Mesendoderm (in vitro differentiated cells): ENCODE measurements at regions not wholly inside any gene's neighbourhood (a gene's known extent, or its start where the extent isn't known, plus 50 kb on each side); places are given as distances from the start of the nearest gene placed in this dataset.
A peak's percentile ranks its signal among the peaks of the same experiment; 100 is the strongest.

Source experiments
- DNase-seq: peaks from one replicate; pipeline ENCODE4 v3.0.0; 2013
- H2AK5ac ChIP-seq: 2 replicates; pipeline ENCODE4 v1.6.1; 2013; ENCODE audit warnings: low read length, inconsistent platforms
- H2BK120ac ChIP-seq: 2 replicates; pipeline ENCODE4 v1.6.1; 2013; ENCODE audit warnings: low read depth, mild to moderate bottlenecking, low read length, moderate library complexity, mixed read lengths
- H2BK15ac ChIP-seq: replicated peaks from 2 replicates; pipeline ENCODE4 v1.6.1; 2013; ENCODE audit warnings: low read depth, mild to moderate bottlenecking, moderate library complexity
- H2BK5ac ChIP-seq: 2 replicates; pipeline ENCODE4 v1.6.1; 2013; ENCODE audit warnings: low read length, inconsistent platforms
- H3K18ac ChIP-seq: 2 replicates; pipeline ENCODE4 v1.6.1; 2013; ENCODE audit warnings: mild to moderate bottlenecking, low read length, mixed read lengths
- H3K23ac ChIP-seq: one replicate; pipeline ENCODE4 v1.6.1; 2013; ENCODE audit warnings: low read length
- H3K27ac ChIP-seq: 2 replicates; pipeline ENCODE4 v1.5.1; 2013; ENCODE audit warnings: low read depth, mild to moderate bottlenecking, inconsistent platforms, low read length, moderate library complexity
- H3K27me3 ChIP-seq: 2 replicates; pipeline ENCODE4 v1.6.1; 2013; ENCODE audit warnings: low read length, control low read depth, mild to moderate bottlenecking, inconsistent platforms; ENCODE audit not compliant: insufficient read depth, poor library complexity
- H3K36me3 ChIP-seq: 2 replicates; pipeline ENCODE4 v1.6.1; 2013; ENCODE audit warnings: low read length, inconsistent platforms; ENCODE audit not compliant: control insufficient read depth, insufficient read depth
- H3K4ac ChIP-seq: one replicate; pipeline ENCODE4 v1.6.1; 2013; ENCODE audit warnings: low read depth, mild to moderate bottlenecking, low read length, moderate library complexity
- H3K4me1 ChIP-seq: 2 replicates; pipeline ENCODE4 v1.6.1; 2013; ENCODE audit warnings: low read depth, low read length, inconsistent platforms; ENCODE audit not compliant: control insufficient read depth
- H3K4me2 ChIP-seq: 2 replicates; pipeline ENCODE4 v1.6.1; 2013; ENCODE audit warnings: low read length
- H3K4me3 ChIP-seq: 2 replicates; pipeline ENCODE4 v1.5.1; 2013; ENCODE audit warnings: mild to moderate bottlenecking, low read length
- H3K56ac ChIP-seq: one replicate; pipeline ENCODE4 v1.6.1; 2013; ENCODE audit warnings: low read length
- H3K79me1 ChIP-seq: 2 replicates; pipeline ENCODE4 v1.6.1; 2013; ENCODE audit warnings: low read length, inconsistent platforms
- H3K79me2 ChIP-seq: 2 replicates; pipeline ENCODE4 v1.6.1; 2013; ENCODE audit warnings: mild to moderate bottlenecking, low read length; ENCODE audit not compliant: control insufficient read depth, insufficient read depth
- H3K9ac ChIP-seq: 2 replicates; pipeline ENCODE4 v1.6.1; 2013; ENCODE audit warnings: low read length, inconsistent platforms
- H4K5ac ChIP-seq: one replicate; pipeline ENCODE4 v1.6.1; 2013; ENCODE audit warnings: low read length
- H4K8ac ChIP-seq: one replicate; pipeline ENCODE4 v1.6.1; 2013; ENCODE audit warnings: low read depth, mild to moderate bottlenecking, control low read depth, low read length, moderate library complexity
- WGBS: extraction: QIAGEN DNeasy Blood & Tissue Kit; methylation state at CpG from one replicate; pipeline ENCODE4 v1.1.7; 2013; ENCODE audit warnings: low lambda C conversion rate, missing lambda C conversion rate; ENCODE audit not compliant: insufficient coverage; ENCODE audit errors: extremely low coverage; 5-methylcytosine and 5-hydroxymethylcytosine counted together

GRCh38 chr13:112248406-112248760 is 127.8 kb upstream of the SPACA7 start:
- no peak overlapping the region for H2BK5ac ChIP-seq
- no peak overlapping the region for H3K27ac ChIP-seq
- H3K79me1 ChIP-seq: no peaks in the 10 kb centered on the region
- no peak overlapping the region for H2BK120ac ChIP-seq
- H3K27me3 ChIP-seq: no peaks in the 10 kb centered on the region
- H3K23ac ChIP-seq: no peak overlapping the region
- H4K5ac ChIP-seq: no peak overlapping the region
- H2AK5ac ChIP-seq: no peak overlapping the region
- no peak overlapping the region for H3K56ac ChIP-seq
- no peak overlapping the region for H3K4me2 ChIP-seq
- DNase-seq: no peak
- H2BK15ac ChIP-seq: no peak overlapping the region
- no peak overlapping the region for H3K18ac ChIP-seq
- WGBS: no CpG with 5 or more reads among the region's 8 CpGs
- no peak overlapping the region for H4K8ac ChIP-seq
- no peak overlapping the region for H3K9ac ChIP-seq
- H3K79me2 ChIP-seq: no peaks in the 10 kb centered on the region
- H3K4me3 ChIP-seq: no peak overlapping the region
- no peaks in the 10 kb centered on the region for H3K36me3 ChIP-seq
- H3K4me1 ChIP-seq: no peaks in the 10 kb centered on the region
- H3K4ac ChIP-seq: no peak overlapping the region

- Histone ChIP-seq H3K56ac (no peak overlapping the region), H3K27me3 (no peaks in the 10 kb centered on the region), H3K4me2 (no peak overlapping the region), H4K8ac (no peak overlapping the region), H3K79me2 (no peaks in the 10 kb centered on the region), H2AK5ac (no peak overlapping the region), H3K18ac (no peak overlapping the region), H2BK15ac (no peak overlapping the region), H3K36me3 (no peaks in the 10 kb centered on the region), H3K4me3 (no peak overlapping the region), H3K23ac (no peak overlapping the region), H2BK120ac (no peak overlapping the region), H3K4me1 (no peaks in the 10 kb centered on the region), H3K4ac (no peak overlapping the region), H3K79me1 (no peaks in the 10 kb centered on the region), H3K9ac (no peak overlapping the region), H3K27ac (no peak overlapping the region), H2BK5ac (no peak overlapping the region), H4K5ac (no peak overlapping the region)
- no peak for DNase-seq
- no CpG with 5 or more reads among the region's 25 CpGs for WGBS
These were observed 127.1 kb upstream of the SPACA7 start for GRCh38 chr13:112248862-112249592.

- H3K79me2 ChIP-seq: no peaks in the 10 kb centered on the region
- H2BK15ac ChIP-seq: no peak overlapping the region
- peak; percentile 13 for DNase-seq
- H4K8ac ChIP-seq: no peak overlapping the region
- H4K5ac ChIP-seq: no peak overlapping the region
- no peaks in the 10 kb centered on the region for H3K36me3 ChIP-seq
- H2BK5ac ChIP-seq: no peak overlapping the region
- no peaks in the 10 kb centered on the region for H3K27me3 ChIP-seq
- no peak overlapping the region for H3K4me3 ChIP-seq
- no peak overlapping the region for H3K27ac ChIP-seq
- no peak overlapping the region for H2BK120ac ChIP-seq
- H3K18ac ChIP-seq: no peak overlapping the region
- H2AK5ac ChIP-seq: no peak overlapping the region
- H3K23ac ChIP-seq: no peak overlapping the region
- no peaks in the 10 kb centered on the region for H3K79me1 ChIP-seq
- no peak overlapping the region for H3K56ac ChIP-seq
- no peak overlapping the region for H3K4ac ChIP-seq
- no peak overlapping the region for H3K9ac ChIP-seq
- H3K4me2 ChIP-seq: no peak overlapping the region
- no peaks in the 10 kb centered on the region for H3K4me1 ChIP-seq
- WGBS: no CpG with 5 or more reads among the region's 39 CpGs
These were observed 126.2 kb upstream of the SPACA7 start for GRCh38 chr13:112249644-112250610.

- H3K9ac ChIP-seq: no peak overlapping the region
- no peak overlapping the region for H3K23ac ChIP-seq
- H4K8ac ChIP-seq: no peak overlapping the region
- H3K56ac ChIP-seq: no peak overlapping the region
- no peak overlapping the region for H3K18ac ChIP-seq
- H2BK5ac ChIP-seq: no peak overlapping the region
- H3K4me3 ChIP-seq: no peak overlapping the region
- no peak overlapping the region for H2BK15ac ChIP-seq
- H3K79me1 ChIP-seq: no peaks in the 10 kb centered on the region
- no peak overlapping the region for H2BK120ac ChIP-seq
- H3K4me1 ChIP-seq: no peaks in the 10 kb centered on the region
- no peaks in the 10 kb centered on the region for H3K27me3 ChIP-seq
- H3K36me3 ChIP-seq: no peaks in the 10 kb centered on the region
- no CpG with 5 or more reads among the region's 22 CpGs for WGBS
- no peak for DNase-seq
- no peak overlapping the region for H3K27ac ChIP-seq
- H3K79me2 ChIP-seq: no peaks in the 10 kb centered on the region
- no peak overlapping the region for H4K5ac ChIP-seq
- H2AK5ac ChIP-seq: no peak overlapping the region
- no peak overlapping the region for H3K4me2 ChIP-seq
- no peak overlapping the region for H3K4ac ChIP-seq
These were observed 125.2 kb upstream of the SPACA7 start for GRCh38 chr13:112250788-112251445.

- no peak overlapping the region for H3K56ac ChIP-seq
- H3K23ac ChIP-seq: no peak overlapping the region
- no peak overlapping the region for H3K4me2 ChIP-seq
- H2BK5ac ChIP-seq: no peak overlapping the region
- H3K4me1 ChIP-seq: no peaks in the 10 kb centered on the region
- no peak overlapping the region for H2AK5ac ChIP-seq
- H3K9ac ChIP-seq: no peak overlapping the region
- H3K79me2 ChIP-seq: no peaks in the 10 kb centered on the region
- H3K4me3 ChIP-seq: no peak overlapping the region
- no CpG with 5 or more reads among the region's 27 CpGs for WGBS
- no peak overlapping the region for H4K8ac ChIP-seq
- no peaks in the 10 kb centered on the region for H3K36me3 ChIP-seq
- no peak overlapping the region for H4K5ac ChIP-seq
- H3K27me3 ChIP-seq: no peaks in the 10 kb centered on the region
- no peak overlapping the region for H3K4ac ChIP-seq
- DNase-seq: no peak
- H2BK120ac ChIP-seq: no peak overlapping the region
- H2BK15ac ChIP-seq: no peak overlapping the region
- H3K18ac ChIP-seq: no peak overlapping the region
- H3K79me1 ChIP-seq: no peaks in the 10 kb centered on the region
- H3K27ac ChIP-seq: no peak overlapping the region
These were observed 124.1 kb upstream of the SPACA7 start for GRCh38 chr13:112251930-112252585.
